ENCODE measurements at regions not wholly inside any gene's neighbourhood (a gene's known extent, or its start where the extent isn't known, plus 50 kb on each side); places are given as distances from the start of the nearest gene placed in this dataset.

DNA sequence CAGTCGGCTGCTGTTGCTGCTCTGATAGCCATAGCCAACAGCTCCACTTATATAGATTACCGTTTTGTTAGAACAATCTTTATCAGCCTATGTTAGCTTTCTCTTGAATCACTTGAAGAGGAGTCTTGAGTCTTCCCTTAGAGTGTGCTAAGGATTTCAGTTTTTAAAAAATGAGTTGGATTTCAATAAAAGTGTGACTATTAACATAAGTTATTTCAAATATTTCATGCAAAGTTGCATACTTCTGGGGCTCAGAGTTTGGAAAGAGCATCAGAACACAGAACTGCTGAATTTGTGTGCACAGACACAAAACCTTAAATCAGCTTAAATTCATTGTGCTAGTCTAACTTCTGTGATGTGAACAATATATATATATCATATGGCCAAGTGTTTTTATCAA, 174.7 kb downstream of the MTX2 start:
- TF ChIP-seq ATF3 (IDR thresholded peaks at IDR 0.05): no peak
- TF ChIP-seq REST (IDR thresholded peaks at IDR 0.05): no peak
- TF ChIP-seq SP1 (IDR thresholded peaks at IDR 0.05): no peak
- TF ChIP-seq RAD21 (IDR thresholded peaks at IDR 0.05): no peak
- no peak for TF ChIP-seq MAX (IDR thresholded peaks at IDR 0.05)
- TF ChIP-seq, protein P1, sequence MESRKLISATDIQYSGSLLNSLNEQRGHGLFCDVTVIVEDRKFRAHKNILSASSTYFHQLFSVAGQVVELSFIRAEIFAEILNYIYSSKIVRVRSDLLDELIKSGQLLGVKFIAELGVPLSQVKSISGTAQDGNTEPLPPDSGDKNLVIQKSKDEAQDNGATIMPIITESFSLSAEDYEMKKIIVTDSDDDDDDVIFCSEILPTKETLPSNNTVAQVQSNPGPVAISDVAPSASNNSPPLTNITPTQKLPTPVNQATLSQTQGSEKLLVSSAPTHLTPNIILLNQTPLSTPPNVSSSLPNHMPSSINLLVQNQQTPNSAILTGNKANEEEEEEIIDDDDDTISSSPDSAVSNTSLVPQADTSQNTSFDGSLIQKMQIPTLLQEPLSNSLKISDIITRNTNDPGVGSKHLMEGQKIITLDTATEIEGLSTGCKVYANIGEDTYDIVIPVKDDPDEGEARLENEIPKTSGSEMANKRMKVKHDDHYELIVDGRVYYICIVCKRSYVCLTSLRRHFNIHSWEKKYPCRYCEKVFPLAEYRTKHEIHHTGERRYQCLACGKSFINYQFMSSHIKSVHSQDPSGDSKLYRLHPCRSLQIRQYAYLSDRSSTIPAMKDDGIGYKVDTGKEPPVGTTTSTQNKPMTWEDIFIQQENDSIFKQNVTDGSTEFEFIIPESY (IDR thresholded peaks at IDR 0.05): no peak
- TF ChIP-seq GABPA (IDR thresholded peaks at IDR 0.05 in 1 of 2, conservative IDR thresholded peaks at IDR 0.05 in 1 of 2): no peak
- no peak for TF ChIP-seq YY1 (IDR thresholded peaks at IDR 0.05)
- no peak for TF ChIP-seq EGR1 (IDR thresholded peaks at IDR 0.05; ENCODE audit: low read depth in 2 of 2)
- TF ChIP-seq HNF4G (IDR thresholded peaks at IDR 0.05): no peak
- TF ChIP-seq, protein P2, sequence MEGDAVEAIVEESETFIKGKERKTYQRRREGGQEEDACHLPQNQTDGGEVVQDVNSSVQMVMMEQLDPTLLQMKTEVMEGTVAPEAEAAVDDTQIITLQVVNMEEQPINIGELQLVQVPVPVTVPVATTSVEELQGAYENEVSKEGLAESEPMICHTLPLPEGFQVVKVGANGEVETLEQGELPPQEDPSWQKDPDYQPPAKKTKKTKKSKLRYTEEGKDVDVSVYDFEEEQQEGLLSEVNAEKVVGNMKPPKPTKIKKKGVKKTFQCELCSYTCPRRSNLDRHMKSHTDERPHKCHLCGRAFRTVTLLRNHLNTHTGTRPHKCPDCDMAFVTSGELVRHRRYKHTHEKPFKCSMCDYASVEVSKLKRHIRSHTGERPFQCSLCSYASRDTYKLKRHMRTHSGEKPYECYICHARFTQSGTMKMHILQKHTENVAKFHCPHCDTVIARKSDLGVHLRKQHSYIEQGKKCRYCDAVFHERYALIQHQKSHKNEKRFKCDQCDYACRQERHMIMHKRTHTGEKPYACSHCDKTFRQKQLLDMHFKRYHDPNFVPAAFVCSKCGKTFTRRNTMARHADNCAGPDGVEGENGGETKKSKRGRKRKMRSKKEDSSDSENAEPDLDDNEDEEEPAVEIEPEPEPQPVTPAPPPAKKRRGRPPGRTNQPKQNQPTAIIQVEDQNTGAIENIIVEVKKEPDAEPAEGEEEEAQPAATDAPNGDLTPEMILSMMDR (IDR thresholded peaks at IDR 0.05; ENCODE audit: low read depth, low read length, missing input control): no peak
- TF ChIP-seq RXRA (IDR thresholded peaks at IDR 0.05): no peak
- TF ChIP-seq FOXA1 (IDR thresholded peaks at IDR 0.05): no peak
- no peak for TF ChIP-seq JUND (IDR thresholded peaks at IDR 0.05)
- no peak for TF ChIP-seq NR2F2 (IDR thresholded peaks at IDR 0.05)
- no peak for TF ChIP-seq HNF4A (conservative IDR thresholded peaks at IDR 0.05)

GRCh38 chr2:176445956-176446355, 176.7 kb downstream of the MTX2 start:
- no peak overlapping the region for H3K27ac ChIP-seq (ENCODE audit: low read depth in 1 of 2, low read length in 2 of 2)

More for the DNA sequence above, 174.7 kb downstream of the MTX2 start:
- Histone ChIP-seq H3K9me3 (ENCODE audit: control insufficient read depth in 4 of 4, low read length in 3 of 4) (no peaks in the 10 kb centered on the region), H3K4me3 (ENCODE audit: low read depth in 1 of 3, low read length in 3 of 3) (no peak overlapping the region), H3K27ac (ENCODE audit: low read depth in 1 of 2, low read length in 2 of 2) (no peak overlapping the region), H3K27me3 (ENCODE audit: control insufficient read depth in 4 of 4, insufficient read depth in 4 of 4, low read length in 3 of 4) (no peaks in the 10 kb centered on the region), H3K4me1 (ENCODE audit: control insufficient read depth in 4 of 4, insufficient read depth in 4 of 4, low read length in 3 of 4) (no peaks in the 10 kb centered on the region), H3K9ac (ENCODE audit: low read depth in 1 of 2, low read length in 2 of 2) (no peak overlapping the region), H3K36me3 (ENCODE audit: control insufficient read depth in 4 of 4, insufficient read depth in 3 of 4, low read depth in 1 of 4, low read length in 3 of 4) (no peaks in the 10 kb centered on the region)
- no peak for DNase-seq (ENCODE audit: low spot score)
- 64% methylated on average over 2 of the region's 2 CpGs for WGBS

More at GRCh38 chr2:176445956-176446355, 176.7 kb downstream of the MTX2 start:
- Histone ChIP-seq H3K9ac (ENCODE audit: low read depth in 1 of 2, low read length in 2 of 2) (no peak overlapping the region), H3K4me3 (ENCODE audit: low read depth in 1 of 3, low read length in 3 of 3) (no peak overlapping the region), H3K27me3 (ENCODE audit: control insufficient read depth in 4 of 4, insufficient read depth in 4 of 4, low read length in 3 of 4) (no peaks in the 10 kb centered on the region), H3K36me3 (ENCODE audit: control insufficient read depth in 4 of 4, insufficient read depth in 3 of 4, low read depth in 1 of 4, low read length in 3 of 4) (no peaks in the 10 kb centered on the region), H3K9me3 (ENCODE audit: control insufficient read depth in 4 of 4, low read length in 3 of 4) (no peaks in the 10 kb centered on the region), H3K4me1 (ENCODE audit: control insufficient read depth in 4 of 4, insufficient read depth in 4 of 4, low read length in 3 of 4) (no peaks in the 10 kb centered on the region)
- WGBS: 96% methylated on average over 4 of the region's 4 CpGs
- no peak for DNase-seq (ENCODE audit: low spot score)
- TF ChIP-seq EGR1 (IDR thresholded peaks at IDR 0.05; ENCODE audit: low read depth in 2 of 2) (no peak), REST (IDR thresholded peaks at IDR 0.05) (no peak), SP1 (IDR thresholded peaks at IDR 0.05) (no peak), RXRA (IDR thresholded peaks at IDR 0.05) (no peak), FOXA1 (IDR thresholded peaks at IDR 0.05) (no peak), MAX (IDR thresholded peaks at IDR 0.05) (no peak)
- TF ChIP-seq, protein P1 (IDR thresholded peaks at IDR 0.05): no peak
